NCI-H748 (cell line): ENCODE measurements at regions not wholly inside any gene's neighbourhood (a gene's known extent, or its start where the extent isn't known, plus 50 kb on each side); places are given as distances from the start of the nearest gene placed in this dataset.

Source experiments
- DNase-seq: peaks from one replicate; lab custom pipeline; 2025; ENCODE audit not compliant: unreplicated experiment; lab: John Stamatoyannopoulos, UW

DNA sequence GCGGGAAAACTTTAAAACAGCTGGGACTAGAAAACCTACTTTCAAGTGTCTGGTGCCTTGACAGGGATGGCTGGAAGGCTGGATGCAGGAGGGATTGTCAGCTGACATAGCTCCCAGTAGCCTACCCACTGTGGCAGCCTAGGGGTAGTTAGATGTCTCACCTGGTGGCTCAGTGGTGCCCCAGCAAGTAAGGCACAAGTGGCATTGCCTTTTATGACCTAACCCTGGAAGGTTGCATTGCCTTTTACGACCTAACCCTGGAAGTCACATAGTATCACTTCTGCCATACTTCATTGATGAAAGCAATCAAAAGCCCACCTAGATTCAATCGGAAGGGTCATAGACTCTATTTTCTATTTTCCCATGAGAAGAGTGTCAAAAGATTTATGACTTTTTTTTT is 724.7 kb upstream of the TBX3 start:
- DNase-seq = no peak

GRCh38 chr12:115407723-115408122 is 723.7 kb upstream of the TBX3 start:
- no peak for DNase-seq

DNA sequence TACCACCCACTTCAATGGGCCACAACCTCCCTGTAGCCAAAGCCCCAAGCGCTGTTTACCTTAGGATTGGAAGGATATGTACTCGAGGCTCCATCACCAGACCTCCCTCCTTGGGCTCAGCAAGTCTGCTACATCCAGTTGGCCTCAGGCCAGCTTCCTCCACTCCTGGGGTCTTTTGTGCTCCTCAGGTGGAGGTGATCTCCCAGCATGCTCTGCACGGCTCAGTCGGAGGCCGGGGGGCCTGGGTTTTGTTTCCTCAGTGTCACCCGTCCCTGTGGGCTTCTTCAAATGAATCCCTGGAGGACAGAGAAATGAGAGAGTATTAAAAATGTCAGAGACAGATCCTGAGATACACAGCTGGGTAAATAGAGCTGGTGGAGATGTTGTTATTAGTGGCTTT is 723.1 kb upstream of the TBX3 start:
- peak; percentile 67 for DNase-seq

GRCh38 chr12:115405471-115405860 is 721.5 kb upstream of the TBX3 start:
- no peak for DNase-seq

DNA sequence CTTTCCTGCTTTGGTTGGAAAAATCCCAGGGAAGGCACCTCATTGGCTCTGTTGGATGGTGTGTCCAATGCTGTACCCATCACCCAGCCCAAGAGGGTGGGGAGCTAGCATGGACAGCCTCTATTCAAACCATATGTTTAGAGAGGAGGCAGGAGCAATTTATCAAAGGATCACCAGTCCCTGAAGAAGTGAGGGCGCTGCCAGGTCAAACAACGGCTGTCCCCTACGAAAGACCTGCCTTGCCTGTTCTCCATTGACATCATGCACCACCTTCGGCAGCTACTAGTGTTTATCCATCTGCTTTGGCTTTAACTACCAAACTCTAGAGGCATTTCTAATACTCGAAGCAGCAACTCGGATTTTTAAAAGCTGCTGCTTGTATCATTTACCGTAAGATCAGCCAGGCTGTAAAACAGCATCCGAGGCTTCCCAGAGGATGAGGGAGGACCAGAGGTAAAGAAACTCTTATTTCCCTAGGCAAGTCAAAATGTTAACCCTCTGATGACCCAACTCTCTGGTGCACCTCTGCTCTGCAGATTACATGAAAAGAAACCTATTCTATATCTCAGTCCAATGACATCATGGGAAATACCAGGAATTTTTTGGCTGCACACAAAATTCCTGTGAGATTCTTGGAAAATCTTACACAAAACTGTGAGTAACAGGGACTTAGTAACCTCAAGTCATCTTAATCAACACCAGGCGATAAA is 720.9 kb upstream of the TBX3 start:
- DNase-seq = no peak

GRCh38 chr12:115403689-115404088 is 719.7 kb upstream of the TBX3 start:
- no peak for DNase-seq

DNA sequence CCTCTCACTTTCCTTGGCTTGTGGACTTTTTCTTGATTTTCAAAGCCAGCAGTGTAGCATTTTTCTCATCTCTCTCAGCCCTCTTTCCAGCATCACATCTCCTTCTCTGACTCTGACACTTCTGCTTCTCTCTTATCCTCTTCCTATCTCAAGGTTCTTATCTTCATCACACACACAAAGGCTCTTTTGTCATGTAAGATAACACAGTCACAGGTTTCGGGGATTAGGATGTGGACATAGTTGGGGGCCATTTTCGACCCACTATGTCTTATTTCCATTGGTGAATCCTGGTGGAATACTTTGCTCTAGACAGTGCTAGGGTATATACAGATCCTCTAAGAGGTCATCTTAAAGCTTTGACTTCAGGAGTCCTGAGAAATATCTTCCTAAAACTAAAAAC is 719.3 kb upstream of the TBX3 start:
- no peak for DNase-seq

GRCh38 chr12:115402443-115403180 is 718.6 kb upstream of the TBX3 start:
- DNase-seq = no peak

- no peak for DNase-seq
These were observed 717.8 kb upstream of the TBX3 start for GRCh38 chr12:115401761-115402160.

DNA sequence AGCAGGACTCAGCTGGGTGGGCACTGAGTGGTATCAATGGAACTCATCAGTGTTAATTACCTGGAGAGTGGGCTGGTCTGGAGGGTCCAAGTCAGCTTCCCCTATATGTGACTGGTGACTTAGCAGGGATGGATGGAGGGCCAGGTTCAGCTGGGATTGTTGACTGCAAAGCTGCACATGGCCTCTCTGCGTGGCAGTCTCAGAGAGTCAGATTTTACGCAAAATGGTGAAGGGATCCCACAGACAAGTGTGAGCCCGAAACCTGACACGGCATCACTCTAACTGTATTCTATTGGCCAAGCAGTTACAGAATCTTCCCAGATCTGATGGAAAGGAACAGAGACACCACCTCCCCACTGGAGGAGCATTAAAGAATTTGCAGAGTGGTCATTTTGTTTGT is 716.0 kb upstream of the TBX3 start:
- no peak for DNase-seq

GRCh38 chr12:115398311-115398781 is 714.4 kb upstream of the TBX3 start:
- peak; percentile 24 for DNase-seq

GRCh38 chr12:115396567-115396966 is 712.6 kb upstream of the TBX3 start:
- no peak for DNase-seq

GRCh38 chr12:115394496-115395220 is 710.7 kb upstream of the TBX3 start:
- peak; percentile 68 for DNase-seq

DNA sequence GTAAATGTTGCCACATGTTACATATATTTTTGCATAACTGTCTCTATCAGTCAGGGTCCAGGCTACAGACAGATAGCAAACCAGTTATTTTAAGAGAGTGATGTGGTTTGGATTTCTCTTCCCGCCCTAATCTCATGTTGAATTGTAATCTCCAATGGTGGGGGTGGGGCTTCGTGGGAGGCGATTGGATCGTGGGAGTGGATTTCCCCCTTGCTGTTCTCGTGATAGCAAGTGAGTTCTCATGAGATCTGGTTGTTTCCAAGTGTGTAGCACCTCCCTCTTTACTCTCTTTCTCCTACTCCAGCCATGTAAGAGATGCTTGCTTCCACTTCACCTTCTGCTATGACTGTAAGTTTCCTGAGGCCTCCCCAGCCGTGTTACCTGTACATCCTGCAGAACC is 704.2 kb upstream of the TBX3 start:
- no peak for DNase-seq

GRCh38 chr12:115387467-115387901 is 703.5 kb upstream of the TBX3 start:
- peak; percentile 44 for DNase-seq

GRCh38 chr12:115386946-115387345 is 703.0 kb upstream of the TBX3 start:
- DNase-seq = no peak

DNA sequence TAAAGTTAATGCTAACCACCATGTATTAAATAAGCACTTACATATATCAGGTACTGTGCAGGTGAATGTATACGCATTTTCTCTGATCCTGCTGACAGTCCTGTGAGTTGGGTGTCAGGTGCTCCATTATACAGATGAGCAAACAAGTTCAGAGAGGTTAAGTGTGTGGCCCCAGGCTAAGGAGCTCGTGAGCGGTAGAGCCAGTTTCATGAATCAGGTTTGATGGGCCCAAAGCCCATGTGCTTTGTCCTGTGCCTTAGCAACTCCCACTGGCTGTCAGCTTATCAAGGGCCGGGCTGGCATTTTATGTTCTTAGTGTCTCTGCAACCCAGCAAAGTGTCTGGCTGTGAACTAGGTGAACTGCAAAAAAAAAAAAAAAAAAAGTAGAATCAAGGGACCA is 701.2 kb upstream of the TBX3 start:
- no peak for DNase-seq

- DNase-seq = no peak
These were observed 700.4 kb upstream of the TBX3 start for GRCh38 chr12:115384391-115384790.

DNA sequence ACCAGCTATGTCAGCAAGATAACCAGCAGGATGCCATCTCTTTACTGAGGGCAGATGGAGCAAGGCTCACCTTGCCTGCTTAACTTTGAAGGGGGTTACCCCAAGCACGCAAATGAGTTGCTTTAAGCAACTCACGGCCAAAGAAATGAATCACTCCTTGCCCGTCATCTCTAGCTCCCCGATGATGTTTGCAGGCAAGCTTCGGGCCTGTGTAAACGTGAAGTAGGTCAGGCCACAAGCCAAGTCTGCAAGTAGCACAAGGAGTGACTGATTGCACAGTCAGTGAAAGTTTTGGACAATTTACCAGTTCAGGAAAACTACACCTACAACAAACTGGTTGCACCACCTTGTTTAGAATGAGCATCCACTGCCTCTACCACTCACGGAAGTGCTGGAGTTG is 699.7 kb upstream of the TBX3 start:
- DNase-seq = no peak

- no peak for DNase-seq
These were observed 698.7 kb upstream of the TBX3 start for GRCh38 chr12:115382681-115383080.

GRCh38 chr12:115380546-115381120 is 696.7 kb upstream of the TBX3 start:
- no peak for DNase-seq

DNA sequence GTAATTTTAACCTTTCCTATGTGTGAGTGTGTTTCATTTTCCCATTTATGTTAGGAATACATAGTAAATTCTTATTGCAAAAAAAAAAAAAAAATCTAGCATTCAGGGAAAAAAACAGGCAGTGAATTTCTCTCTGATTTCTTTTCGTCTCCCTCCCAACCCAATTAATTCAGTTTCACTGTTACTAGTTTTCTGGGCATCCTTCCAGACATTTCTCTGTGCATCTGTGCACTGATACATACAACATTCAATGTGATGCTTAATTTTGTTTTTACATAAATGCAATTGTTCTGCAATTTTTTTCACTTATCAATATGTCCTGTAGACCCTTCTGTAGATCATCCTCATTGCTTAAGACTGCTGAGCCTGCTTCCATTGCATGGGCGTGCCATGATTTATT is 694.3 kb upstream of the TBX3 start:
- no peak for DNase-seq
